Stimulated activated CD8-positive, alpha-beta memory T cell treated with anti-CD3 and anti-CD28 coated beads, Interleukin-4, amount 100 ng/mL, for 24 hours (primary cell): ENCODE measurements at regions not wholly inside any gene's neighbourhood (a gene's known extent, or its start where the extent isn't known, plus 50 kb on each side); places are given as distances from the start of the nearest gene placed in this dataset.

Experiments
- DNase-seq: peaks from one replicate; pipeline ENCODE4 v3.0.0-alpha.2; 2020; ENCODE audit warnings: low read depth

DNA sequence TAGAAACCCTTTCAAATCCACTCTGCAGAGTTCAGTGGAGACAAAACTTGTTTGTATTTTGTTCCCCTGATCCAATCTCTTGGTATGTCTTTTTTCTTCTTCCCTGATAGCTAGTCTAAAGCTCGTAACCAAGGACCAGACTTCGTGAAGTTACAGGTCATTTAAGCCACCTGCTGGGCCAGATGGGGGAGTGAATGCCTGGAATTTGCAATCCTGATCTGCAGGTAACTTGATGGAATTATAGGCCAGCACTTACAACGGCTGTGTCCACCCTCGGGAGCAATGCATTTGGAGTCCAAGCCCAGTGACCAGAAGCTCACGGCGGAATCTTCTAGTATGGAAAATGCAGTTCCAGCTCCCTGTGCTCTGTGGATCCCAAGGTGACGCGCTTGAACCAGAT, 566.9 kb downstream of the TCERG1L start:
- no peak for DNase-seq

DNA sequence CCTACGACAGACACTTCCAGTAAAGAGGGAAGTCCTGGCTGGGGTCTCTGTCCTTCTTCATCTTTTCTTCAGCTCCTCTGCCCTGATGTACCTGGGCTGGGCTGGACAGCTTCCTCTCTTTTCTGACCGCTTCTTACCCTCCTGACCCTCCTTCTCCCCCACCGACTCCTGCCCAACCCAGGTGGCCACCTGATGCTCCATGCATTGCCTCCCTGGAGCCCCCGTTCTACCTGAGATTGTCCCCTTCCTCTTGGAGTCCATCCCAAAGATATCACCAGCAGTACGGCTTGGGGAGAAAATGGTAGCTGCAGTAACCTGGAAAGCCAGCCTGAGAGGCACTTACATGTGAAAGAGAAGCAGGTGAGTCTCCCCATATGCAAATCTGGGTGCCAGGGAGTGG, 566.3 kb downstream of the TCERG1L start:
- DNase-seq = no peak

DNA sequence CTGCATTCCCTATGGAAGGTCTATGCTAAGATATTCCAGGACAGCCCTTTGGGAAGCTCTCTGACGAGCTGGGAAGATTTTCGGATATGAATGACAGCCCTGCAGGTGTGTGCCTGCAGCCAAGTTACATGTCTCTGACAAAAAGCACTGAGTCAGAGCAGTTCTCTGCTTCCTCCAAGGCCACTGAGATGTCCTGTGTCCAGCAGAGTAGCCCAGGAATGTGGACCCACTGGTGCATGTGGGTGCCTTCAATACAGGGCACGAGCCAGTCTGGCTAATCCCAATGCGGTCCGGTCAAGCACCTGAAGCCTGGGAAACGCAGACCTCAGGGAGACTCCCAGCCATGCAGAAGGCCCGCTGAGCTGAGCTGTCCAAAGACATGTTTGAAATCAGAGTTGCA, 565.7 kb downstream of the TCERG1L start:
- DNase-seq = no peak

DNA sequence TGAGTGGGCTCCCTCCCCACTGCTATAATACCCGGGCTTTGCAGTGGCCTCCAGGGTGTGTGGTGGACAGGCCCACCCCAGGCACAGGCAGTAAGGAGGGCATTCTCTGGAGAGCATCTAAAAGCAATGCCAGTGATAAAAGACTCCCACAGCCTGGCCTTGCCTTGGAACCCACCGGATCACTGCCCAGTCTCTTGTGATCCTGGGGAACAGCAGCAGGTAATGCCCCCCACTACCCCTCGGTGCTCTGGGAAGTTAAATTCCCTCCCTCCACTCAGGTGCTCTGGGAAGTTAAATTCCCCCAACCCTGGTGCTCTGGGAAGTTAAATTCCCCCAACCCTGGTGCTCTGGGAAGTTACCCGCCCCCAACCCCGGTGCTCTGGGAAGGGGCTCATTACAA, 565.2 kb downstream of the TCERG1L start:
- no peak for DNase-seq

DNA sequence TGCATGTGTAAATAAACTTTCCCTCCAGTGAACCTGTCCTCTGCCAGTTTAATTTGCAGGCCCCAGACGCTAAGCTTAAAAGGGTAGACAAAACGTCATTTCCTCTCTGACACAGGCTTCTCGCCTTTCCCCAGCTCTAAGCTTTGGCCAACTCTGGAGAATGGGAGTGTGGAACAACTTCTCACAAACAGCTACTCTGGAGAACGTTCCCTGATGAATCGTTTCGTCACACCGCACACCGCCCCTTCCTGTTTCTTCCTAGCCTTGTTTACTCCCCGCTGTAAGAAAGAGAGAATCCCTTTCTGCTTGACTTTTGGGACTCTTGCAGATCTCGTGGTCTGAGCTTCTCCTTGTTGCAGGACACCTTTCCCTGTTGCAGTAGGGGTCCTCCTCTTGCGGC, 564.2 kb downstream of the TCERG1L start:
- no peak for DNase-seq

DNA sequence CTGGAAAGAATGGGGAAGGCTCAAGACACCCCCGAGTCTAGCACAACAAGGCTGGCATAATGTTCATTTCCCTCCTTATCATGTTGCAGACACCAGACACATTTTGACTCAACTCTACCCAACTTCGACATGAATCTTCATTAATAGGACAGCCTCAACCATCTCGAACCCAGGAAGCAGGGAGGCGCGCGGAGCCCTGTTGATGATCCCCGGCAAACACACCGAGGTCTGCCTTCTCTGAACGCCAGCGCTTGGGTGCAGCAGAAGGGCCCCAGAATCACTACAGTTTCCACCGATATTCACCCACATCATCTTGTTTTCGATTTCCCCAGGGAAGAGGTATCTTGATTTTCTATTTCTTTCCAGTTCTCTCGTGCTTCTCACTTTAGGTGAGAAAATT, 563.6 kb downstream of the TCERG1L start:
- DNase-seq = no peak

DNA sequence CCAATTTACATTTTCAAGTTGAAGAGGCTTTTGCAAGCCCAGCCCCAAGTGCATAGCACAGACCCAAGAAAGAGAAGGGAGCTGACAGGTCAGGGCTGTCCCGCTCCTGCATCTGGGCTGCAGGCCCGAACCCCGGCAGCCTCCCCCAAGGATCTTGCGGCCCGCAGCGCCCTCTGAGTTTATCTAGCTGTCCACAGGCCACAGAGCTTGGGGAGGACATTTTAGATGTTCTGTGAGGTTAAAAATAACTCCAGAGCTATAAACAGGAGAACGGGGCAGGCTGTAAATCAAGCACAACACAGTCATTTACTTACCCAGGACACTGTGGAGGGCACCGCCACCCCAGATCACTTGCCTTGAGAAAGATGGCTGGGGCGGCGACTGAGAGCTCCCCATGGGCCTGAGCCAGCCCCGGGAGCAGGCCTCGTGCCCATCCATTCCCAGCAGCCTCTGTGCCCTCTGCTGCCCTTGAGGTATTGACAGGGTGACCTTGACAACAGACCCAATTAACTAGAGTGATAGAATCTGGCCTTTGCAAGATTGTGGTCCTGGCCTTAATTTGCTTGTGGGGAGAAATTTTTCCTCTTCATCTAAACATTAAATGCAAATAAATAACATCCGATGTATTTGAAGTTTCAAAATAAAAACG, 563.0 kb downstream of the TCERG1L start:
- DNase-seq = no peak

DNA sequence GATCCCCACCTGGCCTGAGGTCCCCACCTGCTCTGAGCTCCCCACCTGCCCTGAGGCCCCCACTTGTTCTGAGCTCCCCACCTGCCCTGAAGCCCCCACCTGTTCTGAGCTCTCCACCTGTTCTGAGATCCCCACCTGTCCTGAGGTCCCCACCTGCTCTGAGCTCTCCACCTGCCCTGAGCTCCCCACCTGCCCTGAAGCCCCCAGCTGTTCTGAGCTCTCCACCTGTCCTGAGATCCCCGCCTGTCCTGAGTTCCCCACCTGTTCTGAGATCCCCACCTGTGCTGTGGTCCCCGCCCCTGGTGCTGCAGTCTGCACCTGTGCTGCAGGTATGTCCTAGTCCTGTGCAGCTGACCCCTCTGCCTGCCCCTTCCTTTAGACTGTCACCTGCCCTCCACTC, 561.6 kb downstream of the TCERG1L start:
- DNase-seq = no peak

DNA sequence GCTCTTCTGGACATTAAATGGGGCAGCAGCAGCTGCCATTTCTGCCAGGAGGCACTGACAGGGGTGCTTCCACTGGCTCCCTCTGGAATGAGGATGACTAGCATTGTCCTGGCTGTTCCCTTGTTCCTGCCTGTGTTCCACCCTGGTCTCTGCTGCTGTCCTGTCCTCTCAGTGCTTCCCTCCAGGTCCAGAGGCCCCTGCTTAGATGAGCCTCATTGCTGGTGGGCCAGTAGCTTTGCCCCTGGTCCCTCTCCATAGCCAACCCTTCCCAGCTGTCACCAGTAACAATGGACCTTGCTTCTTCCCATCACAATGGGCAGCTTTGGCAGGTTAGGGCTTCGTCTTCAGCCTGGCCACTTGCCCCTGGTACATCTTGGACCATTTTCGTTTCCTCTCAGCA, 561.1 kb downstream of the TCERG1L start:
- no peak for DNase-seq

DNA sequence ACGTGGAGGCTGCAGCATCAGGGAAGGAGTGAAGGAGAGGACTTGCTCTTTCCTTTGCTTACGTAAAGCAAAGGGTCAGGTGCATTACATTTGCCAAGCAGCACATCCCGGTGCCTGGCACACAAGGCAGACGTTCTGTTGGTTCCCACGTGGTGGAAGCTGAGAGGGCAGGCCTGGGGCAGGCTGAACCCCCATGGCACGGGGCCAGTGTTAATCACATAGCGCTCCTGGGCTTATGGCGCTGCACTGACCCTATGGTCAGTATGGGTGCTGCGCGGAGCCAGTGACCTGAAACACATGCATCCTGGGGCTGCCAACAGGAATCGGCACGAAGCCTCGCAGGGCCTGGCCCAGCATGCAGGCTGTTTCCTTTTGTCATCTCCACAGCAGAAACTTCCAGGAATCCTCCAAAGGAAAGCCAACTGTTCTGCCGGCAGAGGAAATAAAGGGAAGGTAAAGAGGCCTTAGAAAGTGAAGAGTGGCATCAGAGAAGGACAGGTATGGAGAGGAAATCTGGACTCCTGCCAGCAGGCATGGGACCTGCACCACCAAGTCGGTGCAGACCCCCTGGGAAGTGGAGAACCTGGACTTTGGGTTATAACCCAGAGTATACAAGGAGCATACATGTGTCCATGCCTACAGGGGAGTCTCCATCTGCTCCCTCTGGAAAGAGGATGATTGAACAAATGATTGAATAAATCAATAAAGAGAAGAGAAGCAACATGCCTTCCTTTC, 560.2 kb downstream of the TCERG1L start:
- DNase-seq = no peak

DNA sequence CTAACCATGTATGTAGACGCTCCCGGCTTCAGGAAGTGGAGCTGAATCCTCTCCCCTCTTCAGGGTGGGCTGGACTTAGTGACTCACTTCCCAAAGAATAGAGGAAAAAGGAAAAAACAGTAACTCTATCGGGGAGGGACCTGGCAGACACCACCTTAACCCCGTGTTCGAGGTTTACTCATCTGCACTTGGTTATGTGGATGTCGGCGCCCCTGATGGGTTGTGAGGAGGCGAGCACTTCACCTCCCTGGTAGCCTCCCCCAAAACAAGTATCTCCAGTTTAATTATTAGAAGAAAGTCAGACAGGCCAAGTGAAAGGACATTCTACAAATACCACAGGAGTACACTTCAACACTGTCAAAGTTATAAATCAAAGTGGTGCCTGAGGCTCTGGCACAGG, 559.7 kb downstream of the TCERG1L start:
- DNase-seq = no peak

DNA sequence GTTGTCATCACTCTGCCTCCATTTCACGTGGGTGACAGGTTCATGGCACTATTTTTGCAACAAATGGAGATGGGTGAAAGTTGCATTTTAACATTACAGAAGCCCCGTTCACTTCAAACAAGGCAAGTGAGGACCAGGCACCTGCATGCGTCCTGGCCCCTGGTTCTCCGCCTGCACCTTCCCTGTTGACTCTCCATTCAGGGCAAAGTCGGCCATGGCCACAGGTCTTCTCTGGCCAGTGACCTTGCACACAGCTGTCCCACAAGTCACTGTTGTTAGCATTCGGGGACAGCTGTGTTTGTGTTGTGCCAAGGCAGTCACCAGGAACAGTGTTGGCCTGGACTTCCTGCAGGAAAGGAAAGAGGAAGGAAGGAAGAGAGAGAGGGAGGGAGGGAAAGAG, 554.9 kb downstream of the TCERG1L start:
- no peak for DNase-seq

DNA sequence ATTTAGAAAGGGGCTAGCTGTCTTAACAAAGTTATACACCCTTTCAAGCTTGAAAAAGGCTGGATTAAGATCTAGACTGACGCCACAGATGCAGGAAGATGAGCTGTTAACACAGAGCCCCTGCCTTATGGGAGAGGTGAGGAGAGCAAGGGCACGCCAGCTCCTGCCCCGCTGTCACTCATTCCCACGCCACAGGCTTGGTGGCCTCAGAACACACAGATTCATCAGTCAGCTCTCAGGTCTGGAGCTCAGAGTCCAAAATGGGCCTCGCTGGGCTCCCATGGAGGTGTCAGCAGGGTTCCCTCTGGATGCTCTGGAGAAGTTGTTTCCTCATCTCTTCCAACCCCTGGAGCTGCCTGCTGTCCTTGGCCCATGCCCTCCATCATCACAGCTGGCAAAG, 554.2 kb downstream of the TCERG1L start:
- DNase-seq = no peak

DNA sequence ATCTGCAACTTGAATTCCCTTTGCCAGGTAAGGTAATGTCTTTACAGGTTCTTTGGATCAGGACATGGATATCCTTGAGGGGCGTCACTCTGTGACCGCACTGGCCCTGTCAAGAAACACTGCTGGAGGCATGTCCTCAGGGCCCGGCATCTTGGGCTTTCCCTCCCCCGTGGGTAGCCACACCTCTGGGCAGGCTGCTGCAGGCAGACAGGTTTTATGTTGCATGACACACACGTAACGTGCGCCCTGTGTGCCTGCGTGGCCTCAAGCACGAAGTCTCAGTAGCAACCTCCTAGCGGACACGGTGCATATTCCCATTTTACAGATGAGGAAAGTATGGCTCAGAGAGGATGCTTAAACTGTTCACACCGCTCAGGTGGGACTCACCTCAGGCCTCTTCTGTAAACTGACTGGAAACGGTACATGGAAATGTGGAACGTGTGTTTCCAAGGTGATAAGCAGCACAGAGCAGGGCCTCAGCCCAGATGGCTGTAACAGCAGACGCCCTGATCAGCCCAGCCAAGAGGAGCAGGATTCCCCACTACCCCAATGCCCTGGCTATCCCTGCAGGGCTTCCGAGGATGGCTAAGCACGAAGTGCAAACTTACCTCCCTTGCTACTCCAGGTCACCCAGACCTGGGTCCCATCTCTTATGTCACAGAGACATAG, 553.6 kb downstream of the TCERG1L start:
- DNase-seq = no peak

DNA sequence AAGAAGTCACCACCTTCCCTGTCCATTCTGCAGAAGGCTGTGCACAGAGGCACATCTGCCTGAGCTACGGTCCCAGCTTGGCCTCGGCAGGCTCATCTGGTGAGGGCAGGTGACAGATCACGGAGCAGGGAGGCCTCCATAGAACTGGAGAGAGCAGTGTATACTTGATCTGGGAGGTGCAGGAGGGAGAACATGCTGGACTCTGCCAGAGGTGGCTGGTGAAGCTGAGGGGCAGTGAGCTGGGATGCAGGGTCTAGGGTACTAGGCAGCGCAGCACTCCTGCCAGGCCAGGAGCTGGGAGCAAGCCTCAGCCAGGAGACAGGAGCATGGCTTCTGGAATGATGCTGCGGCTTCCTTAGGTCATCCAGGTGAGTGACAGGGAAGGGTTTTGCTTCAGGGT, 553.0 kb downstream of the TCERG1L start:
- no peak for DNase-seq

DNA sequence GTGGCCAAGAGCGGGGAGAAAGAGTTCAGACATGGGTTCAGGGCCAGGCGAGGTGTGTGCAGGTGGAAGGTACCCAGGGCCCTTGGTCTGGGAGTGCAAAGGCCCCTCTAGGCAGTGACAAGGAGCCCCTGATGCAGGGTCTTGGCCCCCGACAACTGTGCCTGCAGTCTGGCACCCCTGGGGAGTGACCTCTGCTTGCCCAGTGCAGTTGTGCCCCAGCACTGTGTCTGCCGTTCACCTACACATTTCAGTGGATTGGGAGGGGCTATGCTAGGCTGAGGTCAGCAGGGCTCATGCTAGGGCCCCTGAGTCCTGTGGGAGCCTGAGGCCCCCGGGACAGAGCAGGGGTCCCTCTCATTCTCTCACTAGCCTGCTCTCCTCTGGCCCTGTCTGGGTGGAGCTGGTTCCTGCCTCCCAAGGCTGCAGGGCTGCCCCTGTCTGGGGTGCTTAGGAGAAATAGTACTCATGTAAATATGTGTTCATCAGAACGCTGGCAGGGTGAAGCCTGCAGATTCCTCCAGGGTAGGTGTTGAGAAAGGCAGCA, 550.4 kb downstream of the TCERG1L start:
- DNase-seq = no peak

DNA sequence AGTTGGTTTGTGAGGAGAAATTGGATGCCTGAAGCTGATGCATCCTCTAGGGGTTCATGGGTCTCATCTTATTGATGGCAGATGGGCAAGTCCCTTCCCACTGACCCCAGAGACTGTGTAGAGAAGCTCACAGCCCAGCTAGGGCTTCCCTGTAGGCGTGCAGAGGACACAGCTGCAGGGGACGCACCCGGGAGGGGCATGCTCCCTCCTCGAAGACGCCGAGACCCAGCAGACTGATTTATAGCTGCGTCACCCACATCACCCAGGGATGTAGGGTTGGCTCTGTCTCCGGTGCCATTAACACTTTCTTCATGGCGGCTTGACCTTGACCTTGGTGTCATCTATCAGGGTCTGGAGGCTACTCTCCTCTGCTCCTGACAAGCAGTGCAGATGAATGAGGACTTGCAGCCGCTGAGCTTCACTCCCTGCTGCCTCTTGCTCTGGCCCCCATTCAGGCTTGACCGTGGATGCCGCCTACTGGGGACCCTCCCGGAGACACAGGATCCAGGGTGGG, 549.7 kb downstream of the TCERG1L start:
- no peak for DNase-seq

DNA sequence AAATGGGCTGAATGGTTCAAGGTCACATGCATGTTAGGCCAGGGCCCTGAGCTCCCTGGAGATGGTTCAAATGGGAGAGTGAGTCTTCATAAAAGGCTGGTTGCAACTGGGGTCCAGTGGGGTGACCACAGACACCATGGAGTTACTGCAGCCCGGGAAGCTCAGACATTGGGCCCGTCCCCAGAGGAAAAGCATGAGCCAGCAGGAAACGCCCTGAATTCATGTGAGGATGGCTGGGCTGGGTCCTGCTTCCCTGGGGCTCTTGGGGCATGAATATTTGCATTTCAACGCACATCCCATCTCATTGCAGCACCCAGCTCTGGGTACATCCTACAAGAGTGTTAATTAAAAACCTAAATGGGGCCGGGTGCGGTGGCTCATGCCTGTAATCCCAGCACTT, 549.0 kb downstream of the TCERG1L start:
- no peak for DNase-seq

DNA sequence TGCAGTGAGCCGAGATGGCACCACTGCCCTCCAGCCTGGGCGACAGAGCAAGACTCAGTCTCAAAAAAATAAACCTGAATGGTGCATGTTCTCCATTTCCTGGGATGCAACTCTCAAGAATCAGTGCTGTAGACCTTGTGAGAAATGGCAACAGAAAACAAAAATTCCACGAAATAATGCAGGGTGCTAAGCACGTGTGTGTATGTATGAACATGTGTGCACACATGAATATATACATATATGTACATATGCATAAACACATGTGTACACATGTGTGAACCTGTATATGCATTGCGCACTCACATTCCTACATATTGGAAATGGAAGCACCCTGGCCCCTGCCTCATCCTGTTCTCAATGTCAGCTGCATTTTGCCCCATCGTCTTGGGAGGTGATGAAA, 548.5 kb downstream of the TCERG1L start:
- no peak for DNase-seq

DNA sequence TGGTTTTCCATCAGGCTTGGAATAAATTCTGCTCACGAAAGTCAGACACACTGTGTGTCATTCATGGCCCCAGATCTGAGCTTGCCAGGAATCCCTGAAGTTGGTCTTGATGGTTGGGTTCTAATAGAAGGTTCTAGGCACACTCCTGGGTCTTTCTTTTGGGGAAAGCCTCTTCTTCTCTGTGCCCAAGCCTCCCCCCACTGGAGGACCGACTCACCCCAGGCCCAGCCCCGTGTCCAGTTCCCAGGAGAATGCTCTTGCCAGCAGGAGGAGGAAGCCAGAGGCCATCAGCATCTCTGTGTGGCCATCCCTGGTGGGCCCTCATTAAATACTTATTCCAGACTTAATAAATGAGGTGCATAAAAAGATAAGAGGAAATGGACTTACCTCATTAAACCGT, 548.0 kb downstream of the TCERG1L start:
- no peak for DNase-seq

DNA sequence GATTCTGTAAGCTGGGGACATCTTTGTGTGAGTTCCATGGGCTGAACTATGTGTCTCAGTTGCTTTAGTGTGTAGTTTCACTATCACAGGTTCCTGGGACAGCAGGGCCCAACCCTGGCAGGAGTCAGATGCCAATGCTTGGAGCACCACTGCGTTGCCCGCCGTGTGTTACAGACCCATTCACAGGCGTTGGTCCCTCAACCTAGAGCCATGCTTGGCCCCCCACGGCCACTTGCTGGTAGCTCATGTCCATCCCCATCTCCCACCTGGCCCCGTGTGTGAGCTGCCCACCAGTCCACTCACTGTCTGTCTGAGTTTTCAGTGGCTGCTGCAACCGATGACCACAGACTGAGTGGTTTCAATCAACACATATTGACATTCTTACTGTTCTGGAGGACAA, 546.9 kb downstream of the TCERG1L start:
- no peak for DNase-seq

DNA sequence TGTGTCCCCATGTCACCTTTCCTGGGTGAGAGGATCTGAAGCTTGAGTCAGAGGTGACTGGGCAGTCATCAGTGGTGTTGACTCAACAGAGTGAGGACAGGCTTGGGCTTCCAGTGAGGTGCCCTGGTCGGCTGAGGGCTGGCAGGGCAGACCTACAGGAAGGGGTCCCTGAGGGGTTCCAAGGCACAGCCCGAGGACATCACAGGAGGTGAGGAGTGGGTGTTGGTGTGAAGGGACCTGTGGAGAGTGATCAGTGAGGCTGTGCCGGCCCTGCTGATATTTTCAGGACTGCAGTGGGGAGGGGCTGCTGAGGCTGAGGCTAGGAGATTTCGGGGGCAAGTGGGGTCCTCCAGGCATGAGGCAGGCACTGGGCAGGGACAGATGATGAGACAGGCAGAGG, 545.5 kb downstream of the TCERG1L start:
- DNase-seq = no peak

DNA sequence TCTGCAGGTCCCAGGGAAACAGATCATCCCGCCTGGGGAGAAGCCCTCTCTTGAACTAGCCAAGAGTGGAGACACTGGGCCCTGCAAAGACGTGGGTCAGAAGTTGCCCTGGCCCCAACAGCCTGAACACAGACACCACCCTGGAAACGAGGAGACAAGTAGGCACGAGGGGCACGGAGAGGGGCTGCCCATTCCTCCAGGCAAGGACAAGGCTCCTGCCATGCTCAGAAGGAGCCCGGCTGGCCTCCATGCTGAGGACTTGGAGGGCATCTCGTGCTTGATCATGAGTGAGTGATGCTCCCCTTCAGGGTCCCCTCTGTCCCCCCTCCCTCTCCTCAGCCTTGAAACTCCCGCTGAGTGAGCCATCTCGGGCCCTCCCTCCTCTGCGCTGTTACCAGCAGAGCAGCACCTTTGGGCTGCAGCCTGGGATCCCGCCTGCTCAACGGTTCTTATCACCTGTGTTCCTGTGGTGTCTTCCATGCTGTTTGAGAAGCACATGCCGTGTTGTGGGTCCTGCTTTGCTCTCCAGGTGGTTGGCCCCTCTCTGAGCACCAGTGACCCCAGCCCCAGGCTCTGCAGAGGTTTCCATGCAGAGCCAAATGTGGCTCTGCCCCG, 544.3 kb downstream of the TCERG1L start:
- no peak for DNase-seq
